Lower lobe of right lung (tissue), 2 donors: ENCODE measurements at regions not wholly inside any gene's neighbourhood (a gene's known extent, or its start where the extent isn't known, plus 50 kb on each side); places are given as distances from the start of the nearest gene placed in this dataset.

Experiments
- ATAC-seq, 2 donors: fragments of 200-7000 bp; cut with Tn5 transposase; one replicate each; pipeline ENCODE4 v1.9.1; 2020 to 2022; ENCODE audit warnings: mild to moderate bottlenecking in 2 of 2, moderate library complexity in 2 of 2
- DNase-seq: peaks from one replicate; pipeline ENCODE4 v3.0.0-alpha.2; 2020
- H3K27ac ChIP-seq: fragments of 200-600 bp; one replicate; pipeline ENCODE4 v1.8.0; 2022
- H3K27me3 ChIP-seq: fragments of 200-600 bp; one replicate; pipeline ENCODE4 v1.8.0; 2022; ENCODE audit warnings: low read depth
- H3K36me3 ChIP-seq: fragments of 200-600 bp; one replicate; pipeline ENCODE4 v1.8.0; 2022; ENCODE audit warnings: mild to moderate bottlenecking
- H3K4me1 ChIP-seq: fragments of 200-600 bp; one replicate; pipeline ENCODE4 v1.8.0; 2022
- H3K4me3 ChIP-seq: fragments of 200-600 bp; one replicate; pipeline ENCODE4 v1.8.0; 2022; ENCODE audit warnings: mild to moderate bottlenecking
- H3K9me3 ChIP-seq: fragments of 200-600 bp; one replicate; pipeline ENCODE4 v1.8.0; 2022
- CTCF ChIP-seq: fragments of 200-600 bp; IDR thresholded peaks from one replicate; pipeline ENCODE4 v1.8.0; 2022; ENCODE audit warnings: antibody characterized with exemption, mild to moderate bottlenecking
- intact Hi-C: fragments of 100-400 bp; cut with DNase I; formaldehyde crosslinking; loops from one replicate; pipeline ENCODE4 v1.11.0; 2022
- donor health status: DM: no; HTN: yes; CAD: no; lungs with severe emphysema.

GRCh38 chr1:170354690-170355089 is 177.3 kb upstream of the GORAB start:
- no peak for TF ChIP-seq CTCF
- H3K27ac ChIP-seq: no peak overlapping the region
- no peak for ATAC-seq
- no peaks in the 10 kb centered on the region for H3K27me3 ChIP-seq
- intact Hi-C loops: no loop called here
- no peak overlapping the region for H3K4me3 ChIP-seq
- H3K4me1 ChIP-seq: no peaks in the 10 kb centered on the region
- no peak for DNase-seq
- H3K9me3 ChIP-seq: peaks cover 5% of the 10 kb centered on the region
- H3K36me3 ChIP-seq: no peaks in the 10 kb centered on the region

DNA sequence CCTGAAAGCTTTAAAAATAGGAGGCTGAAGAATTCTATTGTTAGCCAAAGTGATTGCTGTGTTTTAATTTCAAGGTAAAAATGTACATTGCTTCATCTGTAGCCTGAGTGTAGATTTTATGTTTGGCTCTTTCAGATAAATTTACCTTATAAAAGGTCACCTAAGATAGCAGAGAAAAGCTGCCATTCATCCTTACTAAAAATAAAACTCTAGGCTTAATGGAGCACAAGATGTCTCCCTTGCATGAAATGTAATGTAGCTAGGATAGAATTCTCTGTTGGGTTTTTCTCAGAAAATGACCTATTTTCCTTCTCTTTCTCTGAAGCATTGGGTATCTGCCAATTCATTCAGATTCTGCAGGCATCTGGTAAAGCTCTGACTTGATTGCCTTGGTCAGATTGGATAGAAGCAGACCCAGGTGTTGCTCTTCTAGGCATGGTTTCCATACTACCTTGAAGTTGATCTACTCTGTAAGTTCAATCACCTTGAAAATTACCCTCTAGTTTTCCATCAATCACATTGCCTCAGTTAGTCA is 176.6 kb upstream of the GORAB start:
- TF ChIP-seq CTCF: no peak
- Histone ChIP-seq H3K4me3 (no peak overlapping the region), H3K27me3 (no peaks in the 10 kb centered on the region), H3K4me1 (no peaks in the 10 kb centered on the region), H3K36me3 (no peaks in the 10 kb centered on the region), H3K9me3 (peaks cover 5% of the 10 kb centered on the region), H3K27ac (no peak overlapping the region)
- DNase-seq (no peak), ATAC-seq (no peak)
- intact Hi-C loops: no loop called here

- DNase-seq (no peak), ATAC-seq (no peak)
- Histone ChIP-seq H3K27ac (no peak overlapping the region), H3K36me3 (no peaks in the 10 kb centered on the region), H3K4me3 (no peak overlapping the region), H3K4me1 (no peaks in the 10 kb centered on the region), H3K9me3 (peaks cover 5% of the 10 kb centered on the region), H3K27me3 (no peaks in the 10 kb centered on the region)
- intact Hi-C loops: no loop called here
- no peak for TF ChIP-seq CTCF
Measured at GRCh38 chr1:170356585-170356984, 175.4 kb upstream of the GORAB start.

DNA sequence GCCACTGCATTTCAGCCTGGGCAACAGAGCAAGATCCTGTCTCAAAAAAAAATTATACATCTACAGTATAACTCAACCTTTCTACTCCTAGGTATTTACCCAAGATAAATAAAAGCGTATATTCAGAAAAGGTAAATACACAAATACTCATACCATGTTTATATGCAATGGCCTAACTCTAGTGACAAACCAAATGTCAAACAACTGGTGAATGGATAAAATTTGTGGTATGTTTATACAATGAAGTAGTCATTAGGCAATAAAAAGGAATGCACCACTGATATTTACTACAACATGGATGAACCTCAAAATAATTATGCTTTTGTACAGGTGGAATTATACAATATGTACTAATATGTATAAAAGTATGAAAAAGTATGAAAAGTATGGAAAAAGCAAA is 174.2 kb upstream of the GORAB start:
- Histone ChIP-seq H3K4me1 (no peaks in the 10 kb centered on the region), H3K9me3 (peaks cover 10% of the 10 kb centered on the region), H3K27me3 (no peaks in the 10 kb centered on the region), H3K27ac (no peak overlapping the region), H3K36me3 (no peaks in the 10 kb centered on the region), H3K4me3 (no peak overlapping the region)
- intact Hi-C loops: no loop called here
- no peak for ATAC-seq
- no peak for DNase-seq
- TF ChIP-seq CTCF: no peak

DNA sequence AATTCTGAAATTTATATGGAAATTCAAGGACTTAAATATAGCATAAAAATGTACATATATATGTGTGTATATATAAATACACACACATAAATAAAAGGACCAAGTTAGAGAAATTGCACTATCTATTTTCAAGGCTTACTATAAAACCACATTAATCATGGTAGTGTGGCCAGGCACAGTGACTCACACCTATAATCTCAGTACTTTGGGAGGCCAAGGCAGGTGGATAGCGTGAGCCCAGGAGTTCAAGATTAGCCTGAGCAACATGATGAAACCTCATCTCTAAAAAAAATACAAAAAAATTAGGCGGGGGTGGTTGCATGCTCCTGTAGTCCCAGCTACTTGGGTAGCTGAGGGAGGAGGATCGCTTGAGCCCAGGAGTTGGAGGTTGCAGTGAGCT is 171.4 kb upstream of the GORAB start:
- H3K27me3 ChIP-seq: no peaks in the 10 kb centered on the region
- ATAC-seq (no peak), DNase-seq (no peak)
- no peaks in the 10 kb centered on the region for H3K4me1 ChIP-seq
- no peak overlapping the region for H3K4me3 ChIP-seq
- H3K36me3 ChIP-seq: no peaks in the 10 kb centered on the region
- H3K27ac ChIP-seq: no peak overlapping the region
- no peak for TF ChIP-seq CTCF
- H3K9me3 ChIP-seq: peaks cover 17% of the 10 kb centered on the region
- intact Hi-C loops: no loop called here

DNA sequence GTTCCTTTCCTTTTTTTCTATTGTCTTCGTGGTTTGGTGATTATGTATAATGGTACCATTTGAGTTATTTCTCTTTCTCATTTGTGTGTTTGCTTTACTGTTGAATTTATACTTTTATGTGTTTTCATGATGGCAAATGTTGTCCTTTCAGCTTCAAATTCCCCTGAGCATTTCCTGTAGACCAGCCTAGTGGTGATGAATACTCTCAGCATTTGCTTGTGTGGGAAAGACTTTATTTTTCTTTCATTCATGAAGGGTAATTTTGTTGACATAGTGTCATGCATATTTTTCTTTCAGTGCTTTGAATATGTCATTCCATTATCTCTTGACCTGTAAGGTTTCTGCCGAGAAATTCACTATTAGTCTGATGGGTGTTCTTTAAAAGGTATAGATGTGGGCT is 166.6 kb upstream of the GORAB start:
- Histone ChIP-seq H3K4me3 (no peak overlapping the region), H3K27ac (no peak overlapping the region), H3K4me1 (no peaks in the 10 kb centered on the region), H3K9me3 (peaks cover 12% of the 10 kb centered on the region), H3K27me3 (no peaks in the 10 kb centered on the region), H3K36me3 (no peaks in the 10 kb centered on the region)
- intact Hi-C loops: no loop called here
- DNase-seq: no peak
- TF ChIP-seq CTCF: no peak
- ATAC-seq: no peak
